ENCODE measurements at regions not wholly inside any gene's neighbourhood (a gene's known extent, or its start where the extent isn't known, plus 50 kb on each side); places are given as distances from the start of the nearest gene placed in this dataset.

- DNase-seq (ENCODE audit: low read depth in 2 of 2): no peak
Observed at GRCh38 chr2:790081-790480, 112.9 kb upstream of the TMEM18 start.

- DNase-seq (ENCODE audit: low read depth in 2 of 2): no peak
Observed at GRCh38 chr2:789529-789928, 112.3 kb upstream of the TMEM18 start.

- no peak for DNase-seq (ENCODE audit: low read depth in 2 of 2)
Observed at GRCh38 chr2:788227-789032, 111.2 kb upstream of the TMEM18 start.

- DNase-seq (ENCODE audit: low read depth in 2 of 2): no peak
Observed at GRCh38 chr2:784753-785152, 107.5 kb upstream of the TMEM18 start.

- DNase-seq (ENCODE audit: low read depth in 2 of 2): no peak
Observed at GRCh38 chr2:780581-780980, 103.4 kb upstream of the TMEM18 start.

GRCh38 chr2:780002-780401 is 102.8 kb upstream of the TMEM18 start:
- DNase-seq (ENCODE audit: low read depth in 2 of 2): no peak

GRCh38 chr2:778731-779350 is 101.6 kb upstream of the TMEM18 start:
- no peak for DNase-seq (ENCODE audit: low read depth in 2 of 2)

GRCh38 chr2:777546-777945 is 100.3 kb upstream of the TMEM18 start:
- no peak for DNase-seq (ENCODE audit: low read depth in 2 of 2)

GRCh38 chr2:777051-777450 is 99.8 kb upstream of the TMEM18 start:
- no peak for DNase-seq (ENCODE audit: low read depth in 2 of 2)

GRCh38 chr2:776487-776886 is 99.3 kb upstream of the TMEM18 start:
- no peak for DNase-seq (ENCODE audit: low read depth in 2 of 2)

GRCh38 chr2:776038-776437 is 98.8 kb upstream of the TMEM18 start:
- no peak for DNase-seq (ENCODE audit: low read depth in 2 of 2)

- no peak for DNase-seq (ENCODE audit: low read depth in 2 of 2)
Observed at GRCh38 chr2:774436-774835, 97.2 kb upstream of the TMEM18 start.

- no peak for DNase-seq (ENCODE audit: low read depth in 2 of 2)
Observed at GRCh38 chr2:773256-774160, 96.3 kb upstream of the TMEM18 start.

GRCh38 chr2:771538-771937 is 94.3 kb upstream of the TMEM18 start:
- no peak for DNase-seq (ENCODE audit: low read depth in 2 of 2)

GRCh38 chr2:770776-771175 is 93.6 kb upstream of the TMEM18 start:
- no peak for DNase-seq (ENCODE audit: low read depth in 2 of 2)

- DNase-seq (ENCODE audit: low read depth in 2 of 2): no peak
Observed at GRCh38 chr2:769771-770170, 92.6 kb upstream of the TMEM18 start.

- no peak for DNase-seq (ENCODE audit: low read depth in 2 of 2)
Observed at GRCh38 chr2:768451-768850, 91.2 kb upstream of the TMEM18 start.

GRCh38 chr2:767944-768343 is 90.7 kb upstream of the TMEM18 start:
- no peak for DNase-seq (ENCODE audit: low read depth in 2 of 2)

GRCh38 chr2:767440-767839 is 90.2 kb upstream of the TMEM18 start:
- DNase-seq (ENCODE audit: low read depth in 2 of 2): no peak

- no peak for DNase-seq (ENCODE audit: low read depth in 2 of 2)
Observed at GRCh38 chr2:766255-766654, 89.0 kb upstream of the TMEM18 start.

GRCh38 chr2:765369-765768 is 88.2 kb upstream of the TMEM18 start:
- no peak for DNase-seq (ENCODE audit: low read depth in 2 of 2)

GRCh38 chr2:763766-764525 is 86.7 kb upstream of the TMEM18 start:
- no peak for DNase-seq (ENCODE audit: low read depth in 2 of 2)
